ENCODE measurements at regions not wholly inside any gene's neighbourhood (a gene's known extent, or its start where the extent isn't known, plus 50 kb on each side); places are given as distances from the start of the nearest gene placed in this dataset.
A peak's percentile ranks its signal among the peaks of the same experiment; 100 is the strongest.
"Not testable (repeated sequence)": the region's sequence is repeated elsewhere in the genome, so short reads cannot be mapped to it uniquely, and the experiment has no call there.

- DNase-seq, result no peak
Measured at GRCh38 chr5:112576298-112576925, 157.3 kb upstream of the EPB41L4A start.

- DNase-seq, result no peak
Measured at GRCh38 chr5:112579599-112580170, 158.0 kb upstream of the APC start.

GRCh38 chr5:112581811-112582320, 155.8 kb upstream of the APC start:
- DNase-seq, result no peak

- DNase-seq, result no peak
Measured at GRCh38 chr5:112583166-112583565, 154.5 kb upstream of the APC start.

GRCh38 chr5:112584781-112585180, 152.9 kb upstream of the APC start:
- DNase-seq, result no peak

GRCh38 chr5:112586596-112587062, 151.1 kb upstream of the APC start:
- no peak for DNase-seq

GRCh38 chr5:112590858-112591257, 146.8 kb upstream of the APC start:
- not testable (repeated sequence) for DNase-seq

GRCh38 chr5:112594095-112594850, 143.4 kb upstream of the APC start:
- DNase-seq, result peak; percentile 37

- DNase-seq, result no peak
Measured at GRCh38 chr5:112594941-112595340, 142.7 kb upstream of the APC start.

GRCh38 chr5:112597831-112598230, 139.9 kb upstream of the APC start:
- DNase-seq, result no peak

- DNase-seq, result not testable (repeated sequence)
Measured at GRCh38 chr5:112600510-112600909, 137.2 kb upstream of the APC start.

GRCh38 chr5:112604732-112605630, 132.7 kb upstream of the APC start:
- no peak for DNase-seq

GRCh38 chr5:112608975-112609374, 128.7 kb upstream of the APC start:
- DNase-seq, result no peak

- DNase-seq, result no peak
Measured at GRCh38 chr5:112612663-112613062, 125.0 kb upstream of the APC start.

GRCh38 chr5:112614285-112614684, 123.4 kb upstream of the APC start:
- no peak for DNase-seq

GRCh38 chr5:112614986-112615385, 122.7 kb upstream of the APC start:
- no peak for DNase-seq

- DNase-seq, result peak; percentile 73
Measured at GRCh38 chr5:112616812-112617547, 120.7 kb upstream of the APC start.

GRCh38 chr5:112625246-112625645, 112.4 kb upstream of the APC start:
- DNase-seq, result no peak

- DNase-seq, result peak; percentile 9
Measured at GRCh38 chr5:112625689-112626438, 111.8 kb upstream of the APC start.

- DNase-seq, result no peak
Measured at GRCh38 chr5:112626715-112627114, 111.0 kb upstream of the APC start.

All from NCI-H1092 (cell line).